ENCODE measurements at regions not wholly inside any gene's neighbourhood (a gene's known extent, or its start where the extent isn't known, plus 50 kb on each side); places are given as distances from the start of the nearest gene placed in this dataset.
"Not testable (repeated sequence)": the region's sequence is repeated elsewhere in the genome, so short reads cannot be mapped to it uniquely, and the experiment has no call there.

DNA sequence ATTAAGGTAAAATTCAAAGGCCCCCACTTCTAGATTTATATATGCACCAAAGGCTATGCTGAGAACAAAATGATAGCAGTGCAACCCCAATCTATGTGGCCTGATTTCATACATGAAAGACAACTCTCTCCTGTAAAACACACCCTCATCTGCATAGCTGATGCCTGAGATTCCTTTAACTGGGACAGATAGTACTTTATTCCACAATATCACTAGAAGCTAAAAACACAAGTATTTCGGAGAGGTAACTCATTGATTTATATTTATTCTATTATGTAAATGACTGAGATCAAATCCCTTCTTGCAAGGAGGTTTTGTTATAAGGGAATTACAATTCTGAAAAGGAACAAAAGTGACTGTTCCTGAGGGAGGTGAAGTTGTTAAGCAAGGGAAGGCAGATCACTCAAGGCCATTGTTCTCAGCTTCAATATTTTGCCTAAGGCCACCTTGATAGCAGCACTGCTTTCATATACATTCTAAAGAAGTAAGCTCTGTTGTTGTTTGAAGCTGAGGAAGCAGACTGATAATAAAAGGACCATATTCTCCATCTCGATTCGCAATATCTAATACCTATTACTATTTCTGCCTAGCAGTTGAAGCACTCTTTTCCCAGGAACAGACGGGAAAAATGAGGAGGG lies 471.0 kb upstream of the CDH7 start:
- no peak for DNase-seq

- DNase-seq = no peak
These were observed 471.7 kb upstream of the CDH7 start for GRCh38 chr18:65278939-65279667.

DNA sequence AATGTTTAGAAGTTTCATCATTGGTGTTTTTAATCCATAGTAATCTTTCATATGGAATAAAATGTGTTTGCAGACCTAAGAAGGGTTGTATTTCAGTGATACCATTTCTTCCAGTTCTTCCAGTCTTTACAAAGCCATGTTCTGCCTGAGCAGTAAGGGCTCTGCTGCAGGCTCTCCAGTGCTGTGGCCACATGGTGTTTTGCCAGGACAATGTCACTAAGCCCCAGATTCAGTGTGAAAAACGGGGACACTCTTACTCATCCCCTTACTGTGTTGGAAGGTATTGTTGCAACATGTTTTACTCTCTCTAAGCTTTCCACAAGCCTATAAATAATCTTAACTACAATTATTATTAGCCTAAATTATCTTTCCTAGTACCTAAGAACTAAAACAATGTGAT lies 481.4 kb upstream of the CDH7 start:
- no peak for DNase-seq

- no peak for DNase-seq
These were observed 485.1 kb upstream of the CDH7 start for GRCh38 chr18:65265761-65266160.

DNA sequence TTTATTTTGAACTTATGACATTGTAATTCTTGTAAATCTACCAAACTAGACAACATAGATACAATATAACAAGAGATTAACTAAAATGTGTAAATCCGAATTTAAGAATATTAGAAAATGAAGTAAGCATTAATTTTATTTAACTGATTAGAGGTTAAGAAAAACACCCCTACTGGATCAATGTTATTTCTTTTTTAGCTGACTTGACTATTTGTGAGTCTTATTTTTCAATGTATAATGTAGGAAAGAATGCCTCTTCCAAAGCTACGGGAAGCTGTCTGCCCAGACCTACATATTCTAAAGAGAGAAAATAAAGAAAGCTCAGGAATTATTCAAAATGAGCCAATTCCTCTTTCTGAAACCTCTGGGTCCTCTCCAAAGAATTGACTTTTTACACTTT lies 490.8 kb upstream of the CDH7 start:
- no peak for DNase-seq

DNA sequence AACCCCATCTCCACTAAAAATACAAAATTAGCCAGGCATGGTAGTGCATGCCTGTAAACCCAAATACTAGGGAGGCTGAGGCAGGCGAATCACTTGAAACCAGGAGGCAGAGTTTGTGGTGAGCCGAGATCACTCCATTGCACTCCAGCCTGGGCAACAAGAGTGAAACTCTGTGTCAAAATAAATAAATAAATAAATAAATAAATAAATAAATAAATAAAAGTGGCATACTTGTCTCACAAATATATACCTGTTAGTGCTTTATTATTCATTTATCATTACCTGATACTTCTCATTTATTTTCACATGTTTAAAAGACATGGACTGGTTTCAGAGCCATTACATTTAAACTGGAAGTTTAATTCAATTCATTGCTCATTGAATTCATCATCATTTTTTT lies 491.4 kb upstream of the CDH7 start:
- DNase-seq = no peak

DNA sequence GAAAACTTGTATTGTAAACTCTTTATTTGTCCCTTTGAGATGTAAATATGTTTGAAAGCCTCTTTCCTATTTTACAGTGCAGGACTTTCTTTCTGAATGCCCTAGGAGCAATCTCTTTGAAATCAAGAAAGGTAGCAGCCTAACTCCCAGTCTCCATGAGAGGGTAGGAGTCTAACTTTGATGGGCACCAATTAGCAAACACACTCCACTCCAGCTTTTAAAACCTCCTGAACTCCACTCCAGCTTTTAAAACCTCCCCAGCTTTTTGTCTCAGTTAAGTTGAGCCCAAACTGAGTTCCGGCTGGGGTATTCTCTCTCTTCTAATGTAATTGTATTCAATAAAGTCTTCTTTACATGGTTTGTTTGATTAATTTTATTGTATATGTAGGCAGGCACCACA lies 493.7 kb upstream of the CDH7 start:
- DNase-seq = no peak

GRCh38 chr18:65255417-65255816 lies 495.4 kb upstream of the CDH7 start:
- no peak for DNase-seq

DNA sequence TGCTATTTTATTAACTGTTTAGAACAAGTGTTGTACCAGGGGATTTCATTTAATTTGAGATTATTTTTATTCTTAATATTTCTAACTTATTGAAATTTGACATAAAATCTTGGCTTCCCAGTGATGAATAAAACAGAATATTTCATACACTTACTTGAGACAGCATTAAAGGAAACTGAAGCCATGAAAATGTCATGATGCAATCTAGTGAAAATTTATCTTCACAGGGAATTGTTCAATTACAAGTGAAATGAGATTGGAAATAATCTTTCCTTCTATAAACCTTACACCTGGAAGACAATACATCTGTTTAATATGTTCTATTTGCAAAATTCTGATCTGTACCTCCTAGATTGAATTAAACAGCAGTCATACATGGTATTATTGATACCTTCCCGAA lies 511.0 kb upstream of the CDH7 start:
- DNase-seq = no peak

DNA sequence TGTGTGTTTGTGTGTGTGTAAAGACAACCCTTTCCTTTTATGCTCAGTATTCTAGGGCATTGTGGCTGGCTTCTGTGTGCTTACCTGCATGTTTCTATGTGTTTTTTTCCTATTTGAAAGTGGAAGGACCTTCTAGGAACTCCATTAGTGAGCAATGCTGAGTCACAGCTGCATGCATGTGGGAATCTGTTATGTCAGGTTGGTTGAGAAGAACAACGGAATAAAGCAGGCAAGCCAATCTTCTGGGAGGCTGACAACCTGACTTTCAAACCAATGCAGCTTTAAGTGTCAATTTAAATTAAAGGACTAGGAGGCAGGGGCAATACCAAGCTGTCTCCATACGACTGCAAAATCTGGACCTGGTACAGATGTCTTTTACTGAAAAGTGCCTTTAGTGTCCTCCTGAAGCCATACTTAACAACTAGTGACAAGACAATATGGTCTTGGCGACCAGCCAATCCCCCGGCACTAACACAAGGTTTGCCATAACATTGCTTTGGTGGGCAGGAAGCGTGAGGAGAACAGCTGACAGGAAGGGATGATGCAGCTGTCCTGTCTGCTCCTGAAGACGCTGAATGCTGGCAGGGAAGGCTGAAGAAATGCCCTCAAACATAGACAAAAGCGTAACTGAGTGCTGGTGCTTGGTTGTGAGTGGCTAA lies 514.7 kb upstream of the CDH7 start:
- DNase-seq = no peak

- no peak for DNase-seq
These were observed 520.5 kb upstream of the CDH7 start for GRCh38 chr18:65230311-65230710.

- DNase-seq = no peak
These were observed 522.8 kb upstream of the CDH7 start for GRCh38 chr18:65227970-65228369.

- DNase-seq = no peak
These were observed 529.1 kb upstream of the CDH7 start for GRCh38 chr18:65221736-65222135.

DNA sequence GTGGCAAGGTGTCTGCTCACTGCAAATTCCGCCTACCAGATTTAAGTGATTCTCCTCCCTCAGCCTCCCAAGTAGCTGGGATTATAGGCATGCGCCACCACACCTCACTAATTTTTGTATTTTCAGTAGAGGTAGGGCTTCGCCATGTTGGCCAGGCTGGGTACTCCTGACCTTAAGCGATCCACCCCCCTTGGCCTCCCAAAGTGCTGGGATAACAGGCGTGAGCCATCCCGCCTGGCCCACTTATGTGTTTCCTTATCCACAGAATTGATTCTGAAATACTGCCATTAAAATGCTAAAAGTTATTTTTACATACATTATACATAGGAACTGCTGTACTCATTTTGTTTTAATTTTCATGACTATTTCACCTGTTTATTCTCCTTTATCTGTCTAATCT lies 529.7 kb upstream of the CDH7 start:
- no peak for DNase-seq

DNA sequence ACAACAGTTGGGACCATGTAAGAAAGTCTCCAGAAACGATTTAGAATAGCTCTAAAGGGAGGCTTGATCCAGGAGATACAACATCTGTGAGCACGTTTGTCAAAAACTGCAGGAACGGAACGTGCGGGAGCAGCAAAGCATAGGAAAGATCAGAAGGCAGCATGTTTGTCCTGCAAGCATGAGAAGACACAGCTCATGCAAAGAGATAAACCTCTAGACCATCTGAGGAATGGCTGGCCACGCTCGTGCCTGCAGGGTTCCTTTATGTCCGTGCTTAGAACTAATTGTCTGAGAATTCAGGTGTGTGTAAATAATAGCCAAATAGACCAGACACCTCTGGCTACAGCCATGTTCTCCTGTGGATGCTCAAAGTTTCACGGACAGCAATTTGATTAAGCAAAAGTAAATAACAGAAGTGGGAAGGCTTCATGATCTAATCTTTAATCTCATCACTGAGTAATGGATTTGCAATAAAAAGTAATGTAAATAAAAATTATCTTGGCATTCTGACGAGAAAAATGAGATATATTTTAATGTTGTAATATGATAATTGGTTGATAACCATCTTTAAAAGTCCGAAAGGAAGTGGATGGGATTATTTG lies 534.8 kb upstream of the CDH7 start:
- DNase-seq = no peak

DNA sequence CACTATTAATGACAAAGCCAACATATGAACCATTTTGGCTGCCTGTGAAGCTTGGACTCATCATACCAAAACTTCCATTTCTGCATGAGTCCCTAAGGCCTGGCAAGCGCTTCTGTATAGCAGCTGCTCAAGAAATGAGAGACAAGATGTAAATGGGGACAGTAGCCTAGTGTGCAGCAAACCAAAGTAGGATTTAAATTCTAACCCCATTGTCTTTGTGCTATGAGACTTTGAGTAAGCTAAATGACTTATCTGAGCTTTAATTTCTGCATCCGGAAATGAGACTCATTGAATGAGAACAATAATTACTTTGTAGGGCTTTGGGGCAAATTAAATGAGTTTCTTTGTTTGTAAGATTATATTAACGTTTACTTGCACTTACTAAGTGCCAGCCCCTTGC lies 536.4 kb upstream of the CDH7 start:
- DNase-seq = no peak

GRCh38 chr18:65206551-65207260 lies 544.1 kb upstream of the CDH7 start:
- DNase-seq = no peak

GRCh38 chr18:65202091-65202490 lies 548.7 kb upstream of the CDH7 start:
- no peak for DNase-seq

DNA sequence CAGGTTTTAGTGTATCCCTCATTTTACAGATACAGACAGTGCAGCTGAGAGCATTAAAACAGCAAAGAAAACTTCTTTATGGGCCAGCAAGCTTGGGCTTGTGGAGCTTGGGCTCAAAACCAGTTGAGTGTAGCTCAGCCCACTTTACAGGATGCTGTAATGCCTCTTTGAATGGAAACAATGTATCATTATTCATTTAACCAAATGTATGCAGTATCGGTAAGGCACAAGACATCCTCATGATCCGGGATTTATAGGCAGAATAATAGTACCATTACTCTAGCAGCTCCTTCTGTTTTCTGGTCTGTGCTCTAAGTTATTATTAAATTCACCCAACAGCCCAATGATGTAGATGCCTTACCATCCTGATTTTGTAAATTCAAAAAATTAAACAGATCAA lies 575.1 kb upstream of the CDH7 start:
- no peak for DNase-seq

- not testable (repeated sequence) for DNase-seq
These were observed 588.7 kb upstream of the CDH7 start for GRCh38 chr18:65162086-65162485.

- DNase-seq = no peak
These were observed 604.3 kb upstream of the CDH7 start for GRCh38 chr18:65146482-65147021.

GRCh38 chr18:65145312-65145711 lies 605.5 kb upstream of the CDH7 start:
- no peak for DNase-seq

DNA sequence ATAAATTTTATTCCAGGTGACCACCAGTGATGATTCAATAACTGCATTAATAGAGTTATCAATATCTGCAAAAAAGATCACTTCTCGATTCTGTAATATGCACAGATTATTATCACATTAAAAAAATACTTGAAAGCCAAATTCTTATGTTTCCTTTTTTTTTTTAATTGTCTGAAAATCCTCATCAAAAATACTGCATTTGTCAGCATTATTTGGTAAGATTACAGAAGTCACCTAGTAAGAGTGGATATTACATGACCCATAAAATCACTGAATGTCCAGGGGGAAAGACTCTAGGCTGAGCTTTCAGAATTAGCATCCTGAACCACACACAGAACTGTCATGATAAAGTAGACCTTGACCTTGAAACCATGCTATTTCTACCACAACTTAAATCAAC lies 617.2 kb upstream of the CDH7 start:
- DNase-seq = no peak

Measured in CD4-positive, alpha-beta T cell treated with Interferon gamma for 1 hour (primary cell).